Stimulated activated CD8-positive, alpha-beta memory T cell treated with anti-CD3 and anti-CD28 coated beads, Interleukin-7, amount 100 ng/mL, for 1 hour (primary cell): ENCODE measurements at regions not wholly inside any gene's neighbourhood (a gene's known extent, or its start where the extent isn't known, plus 50 kb on each side); places are given as distances from the start of the nearest gene placed in this dataset.
"Not testable (repeated sequence)": the region's sequence is repeated elsewhere in the genome, so short reads cannot be mapped to it uniquely, and the experiment has no call there.

Experiments used
- DNase-seq, 2 donors: peaks; one replicate each; pipeline ENCODE4 v3.0.0-alpha.2; 2020; ENCODE audit warnings: low read depth in 2 of 2

GRCh38 chr16:79407005-79407404 lies 193.5 kb downstream of the MAF start:
- no peak for DNase-seq

GRCh38 chr16:79404571-79404970 lies 196.0 kb downstream of the MAF start:
- no peak for DNase-seq

GRCh38 chr16:79403534-79403933 lies 197.0 kb downstream of the MAF start:
- DNase-seq = no peak

- DNase-seq = no peak
These were observed 197.6 kb downstream of the MAF start for GRCh38 chr16:79402920-79403319.

- DNase-seq = no peak
These were observed 198.2 kb downstream of the MAF start for GRCh38 chr16:79402356-79402755.

- no peak for DNase-seq
These were observed 198.8 kb downstream of the MAF start for GRCh38 chr16:79401782-79402181.

GRCh38 chr16:79401157-79401556 lies 199.4 kb downstream of the MAF start:
- no peak for DNase-seq

GRCh38 chr16:79400462-79401149 lies 199.9 kb downstream of the MAF start:
- no peak for DNase-seq

GRCh38 chr16:79395591-79395990 lies 204.9 kb downstream of the MAF start:
- DNase-seq = no peak

GRCh38 chr16:79394206-79394605 lies 206.3 kb downstream of the MAF start:
- no peak for DNase-seq

- no peak for DNase-seq
These were observed 207.0 kb downstream of the MAF start for GRCh38 chr16:79393564-79393963.

- DNase-seq = no peak
These were observed 207.4 kb downstream of the MAF start for GRCh38 chr16:79393127-79393526.

GRCh38 chr16:79392081-79392480 lies 208.5 kb downstream of the MAF start:
- DNase-seq = no peak

- no peak for DNase-seq
These were observed 209.1 kb downstream of the MAF start for GRCh38 chr16:79391395-79391794.

GRCh38 chr16:79390481-79391051 lies 210.0 kb downstream of the MAF start:
- DNase-seq = no peak

- DNase-seq = no peak
These were observed 212.1 kb downstream of the MAF start for GRCh38 chr16:79388396-79388795.

GRCh38 chr16:79386299-79386698 lies 214.2 kb downstream of the MAF start:
- DNase-seq = no peak

- no peak for DNase-seq
These were observed 218.9 kb downstream of the MAF start for GRCh38 chr16:79381603-79382042.

GRCh38 chr16:79380995-79381602 lies 219.4 kb downstream of the MAF start:
- no peak for DNase-seq

- no peak for DNase-seq
These were observed 221.4 kb downstream of the MAF start for GRCh38 chr16:79379095-79379494.

GRCh38 chr16:79377082-79377481 lies 223.5 kb downstream of the MAF start:
- DNase-seq = not testable (repeated sequence)

- no peak for DNase-seq
These were observed 225.2 kb downstream of the MAF start for GRCh38 chr16:79375351-79375750.

GRCh38 chr16:79372503-79373184 lies 227.9 kb downstream of the MAF start:
- DNase-seq = no peak
